GM19372 (cell line): ENCODE measurements at regions not wholly inside any gene's neighbourhood (a gene's known extent, or its start where the extent isn't known, plus 50 kb on each side); places are given as distances from the start of the nearest gene placed in this dataset.
"Not testable (repeated sequence)": the region's sequence is repeated elsewhere in the genome, so short reads cannot be mapped to it uniquely, and the experiment has no call there.

Experiments used
- ATAC-seq: cut with Tn5 transposase; IDR thresholded peaks from one replicate; pipeline ENCODE4 v1.9.1; 2021; ENCODE audit warnings: mild to moderate bottlenecking, low read depth, moderate library complexity; ENCODE audit not compliant: unreplicated experiment

DNA sequence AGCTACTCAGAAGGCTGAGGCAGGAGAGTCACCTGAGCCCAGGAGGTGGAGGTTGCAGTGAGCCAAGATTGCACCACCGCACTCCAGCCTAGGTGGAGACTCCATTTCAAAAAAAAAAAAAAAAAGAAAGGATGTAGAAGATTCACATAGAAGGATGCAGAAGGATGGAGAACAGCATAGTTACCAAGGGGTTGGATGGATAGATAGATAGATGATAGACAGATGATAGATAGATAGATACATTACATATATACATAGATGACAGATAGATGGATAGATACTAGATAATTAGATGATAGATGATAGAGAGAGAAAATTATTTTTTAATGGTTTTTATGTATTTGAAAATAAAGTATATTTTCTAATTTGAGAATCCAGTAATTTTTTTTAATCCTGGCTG, 160.7 kb upstream of the ARID1B start:
- ATAC-seq: no peak

DNA sequence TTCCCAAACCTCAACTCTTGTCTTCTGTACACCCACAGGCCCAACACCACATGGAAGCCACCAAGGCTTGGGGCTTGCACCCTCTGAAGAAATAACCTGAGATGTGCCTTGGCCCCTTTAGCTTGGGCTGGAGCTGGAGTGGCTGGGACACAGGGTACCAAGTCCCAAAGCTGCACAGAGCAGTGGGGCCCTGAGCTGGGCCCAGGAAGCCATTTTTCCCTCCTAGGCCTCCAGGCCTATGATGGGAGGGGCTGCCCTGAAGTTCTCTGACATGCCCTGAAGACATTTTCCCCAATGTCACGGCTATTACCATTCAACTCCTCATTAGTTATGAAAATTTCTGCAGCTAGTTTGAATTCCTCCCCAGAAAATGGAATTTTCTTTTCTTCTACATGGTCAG, 163.2 kb upstream of the ARID1B start:
- no peak for ATAC-seq

DNA sequence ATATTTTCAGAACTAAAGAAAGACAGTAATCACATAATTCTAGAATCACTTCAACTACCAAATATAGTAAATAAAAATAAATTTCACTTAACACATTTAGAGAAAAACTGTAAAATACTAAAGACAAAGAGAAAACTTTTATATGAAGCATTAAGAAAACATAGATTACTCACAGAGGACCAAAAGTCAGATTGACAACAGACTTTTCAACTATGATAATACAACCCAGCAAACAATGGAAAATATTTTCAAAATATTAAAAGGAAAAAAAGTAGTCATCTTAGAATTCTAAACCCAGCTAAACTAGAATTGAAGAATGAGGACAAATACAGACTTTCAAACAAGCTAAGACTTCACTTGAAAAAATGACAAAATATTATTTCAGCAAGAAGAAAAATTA, 164.8 kb upstream of the ARID1B start:
- ATAC-seq: no peak

GRCh38 chr6:156602066-156602385, 175.2 kb upstream of the ARID1B start:
- ATAC-seq: no peak

DNA sequence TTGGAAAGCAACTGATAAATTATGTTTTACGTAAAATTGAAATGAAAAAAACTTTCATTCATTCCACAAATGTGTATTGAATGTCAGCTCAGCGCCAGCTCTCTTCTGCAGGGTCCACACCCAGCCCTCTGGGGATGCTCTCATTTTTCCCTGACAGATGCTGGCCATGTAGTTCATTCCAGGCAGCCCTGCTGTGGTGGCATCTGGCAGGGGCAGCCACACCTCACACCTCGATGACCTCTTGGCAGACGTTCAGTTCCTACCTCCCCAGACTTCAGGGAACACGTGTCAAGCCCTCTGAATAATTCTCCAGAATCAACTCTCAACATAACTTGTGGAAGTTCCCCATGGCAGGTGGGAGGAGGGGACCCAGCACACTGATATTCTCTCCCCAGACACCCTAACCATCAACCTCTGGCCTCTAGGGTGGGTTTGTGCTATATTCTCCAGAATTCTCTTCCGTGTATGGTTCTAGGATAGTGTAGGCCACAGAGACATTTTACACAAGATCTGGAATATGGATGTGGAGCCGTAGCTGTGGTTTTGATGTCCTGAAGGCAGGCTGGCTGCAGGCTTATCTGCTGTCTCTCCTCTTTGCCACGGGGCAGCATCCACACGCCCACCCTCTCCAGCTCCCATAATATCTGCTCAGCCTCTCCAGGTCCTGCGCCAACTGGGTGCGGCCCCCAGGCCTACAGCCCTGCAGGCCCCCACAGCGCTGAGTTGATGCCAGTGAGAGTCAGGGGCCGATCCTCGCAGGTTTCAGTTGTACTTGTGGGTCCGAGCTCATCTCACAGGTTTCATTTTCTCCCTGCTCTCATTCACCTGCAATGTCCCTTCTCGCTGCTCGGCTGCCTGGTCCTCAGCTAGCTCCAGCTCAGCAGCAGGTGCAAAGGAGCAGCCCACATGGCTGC, 175.8 kb upstream of the ARID1B start:
- ATAC-seq: no peak

- ATAC-seq: no peak
Observed at GRCh38 chr6:156600678-156601077, 176.5 kb upstream of the ARID1B start.

GRCh38 chr6:156599978-156600590, 177.1 kb upstream of the ARID1B start:
- no peak for ATAC-seq

- ATAC-seq: no peak
Observed at GRCh38 chr6:156599366-156599765, 177.8 kb upstream of the ARID1B start.

DNA sequence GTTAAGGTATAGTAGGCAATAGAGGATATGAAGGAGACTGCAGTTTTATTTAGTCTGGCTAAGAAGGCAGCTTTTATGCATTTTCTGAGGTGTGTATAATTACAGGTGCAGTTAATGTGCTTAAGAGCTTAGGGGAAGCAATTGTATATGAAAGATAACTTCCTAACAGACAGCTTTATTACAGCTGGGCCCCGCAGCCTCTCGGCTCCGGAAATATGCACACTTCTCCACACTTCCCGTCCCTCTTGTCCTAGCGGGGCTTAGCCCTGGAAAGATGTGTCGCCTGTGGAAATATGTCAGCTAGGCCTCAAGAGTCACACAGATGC, 178.4 kb upstream of the ARID1B start:
- no peak for ATAC-seq

GRCh38 chr6:156598071-156598854, 178.9 kb upstream of the ARID1B start:
- ATAC-seq: no peak

DNA sequence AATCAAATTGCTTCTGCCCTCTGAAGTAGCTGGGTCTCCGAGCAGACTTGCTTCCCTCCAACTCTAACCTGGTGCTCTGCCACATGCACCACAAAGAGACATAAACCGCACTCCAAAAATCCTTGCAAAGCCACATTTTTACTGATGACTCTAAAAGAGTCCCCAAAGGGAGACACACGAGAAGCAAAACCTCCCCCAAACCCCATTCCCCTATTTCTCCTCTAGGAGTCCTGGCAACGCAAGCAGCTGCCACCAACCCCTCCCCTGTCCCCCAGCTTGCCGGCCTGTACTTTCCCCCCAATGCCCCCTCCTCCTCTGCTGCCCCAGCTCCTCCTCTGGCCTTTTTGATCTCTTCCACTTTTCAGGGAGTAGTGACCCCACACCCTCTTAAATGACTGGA, 180.1 kb upstream of the ARID1B start:
- ATAC-seq: no peak

- ATAC-seq: no peak
Observed at GRCh38 chr6:156595476-156595875, 181.7 kb upstream of the ARID1B start.

DNA sequence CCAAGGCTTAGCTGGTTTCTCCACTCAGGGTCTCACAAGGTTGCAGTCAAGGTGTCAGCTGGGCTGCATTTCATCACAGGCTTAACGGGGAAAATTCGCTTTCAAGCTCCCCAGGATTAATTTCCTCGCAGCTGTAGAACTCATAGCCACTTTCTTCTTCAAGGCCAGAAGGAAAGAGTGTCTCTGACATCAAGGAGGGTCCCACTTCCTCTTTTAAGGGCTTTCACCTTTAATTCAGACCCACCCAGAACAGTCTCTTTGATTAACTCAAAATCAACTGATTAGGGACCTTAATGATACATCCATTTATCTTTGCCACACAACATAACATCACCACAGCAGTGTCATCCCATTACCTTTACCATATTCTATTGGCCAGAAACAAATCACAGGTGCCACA, 183.3 kb upstream of the ARID1B start:
- ATAC-seq: no peak

- ATAC-seq: no peak
Observed at GRCh38 chr6:156593127-156593526, 184.1 kb upstream of the ARID1B start.

DNA sequence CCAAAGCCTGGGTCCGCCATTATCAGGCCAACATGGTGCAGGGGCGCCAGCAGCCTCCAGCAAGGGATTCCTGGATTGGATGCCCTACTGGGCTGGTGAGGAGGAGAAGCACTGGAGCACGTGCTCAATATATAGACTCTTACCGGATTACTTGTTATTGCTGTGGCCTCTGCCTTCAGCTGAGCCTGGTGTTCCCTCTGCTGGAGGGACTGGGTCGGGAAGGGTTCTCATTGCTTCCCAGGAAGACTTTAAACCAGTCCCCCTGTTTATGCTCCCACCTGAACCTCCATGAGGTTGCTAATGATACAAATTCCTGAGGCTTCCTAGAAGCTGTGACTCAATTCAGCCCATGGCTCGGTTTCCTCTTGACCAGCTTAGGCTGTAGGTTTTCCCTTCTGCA, 186.7 kb upstream of the ARID1B start:
- ATAC-seq: no peak

DNA sequence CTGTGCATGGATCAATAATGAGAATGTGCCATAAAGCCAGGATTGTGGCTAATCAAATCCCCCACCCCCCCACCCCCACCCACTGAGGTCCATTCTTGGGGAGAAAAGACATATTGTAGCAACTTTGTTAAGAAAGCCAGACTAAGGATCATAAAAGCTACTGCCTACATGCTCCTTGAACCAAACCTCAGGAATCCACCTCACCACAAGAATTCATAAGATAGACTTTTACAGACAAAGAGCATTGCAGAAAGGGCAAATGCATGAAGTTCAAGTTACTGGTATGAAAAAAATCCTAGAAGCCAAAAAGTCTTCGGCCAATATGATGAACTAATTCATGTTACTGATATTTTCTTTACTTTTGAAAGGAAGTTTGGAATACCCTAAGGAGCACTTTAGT, 187.9 kb upstream of the ARID1B start:
- no peak for ATAC-seq

DNA sequence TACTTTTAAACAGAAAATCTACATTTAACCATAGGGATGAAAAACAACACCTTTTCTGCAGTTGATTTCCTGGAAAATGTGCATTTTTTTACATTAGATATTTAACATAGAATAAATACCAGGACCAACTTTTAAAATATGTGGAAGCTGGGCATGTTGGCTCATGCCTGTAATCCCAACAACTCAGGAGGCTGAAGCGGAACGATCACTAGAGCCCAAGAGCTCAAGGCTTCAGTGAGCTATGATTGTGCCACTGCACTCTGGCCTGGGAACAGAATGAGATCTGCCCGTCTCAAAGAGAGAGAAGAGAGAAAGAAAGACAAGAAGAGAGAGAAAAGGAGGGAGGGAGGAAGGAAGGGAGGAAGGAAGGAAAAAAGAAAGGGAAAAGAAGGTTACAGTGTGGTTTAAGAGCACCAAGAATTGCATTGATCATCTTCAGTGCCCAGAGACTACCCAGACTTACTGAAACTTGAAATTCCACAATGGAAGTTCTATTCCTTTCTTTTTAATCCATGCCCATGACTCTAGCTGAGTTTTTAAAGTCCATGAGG, 189.4 kb upstream of the ARID1B start:
- no peak for ATAC-seq

DNA sequence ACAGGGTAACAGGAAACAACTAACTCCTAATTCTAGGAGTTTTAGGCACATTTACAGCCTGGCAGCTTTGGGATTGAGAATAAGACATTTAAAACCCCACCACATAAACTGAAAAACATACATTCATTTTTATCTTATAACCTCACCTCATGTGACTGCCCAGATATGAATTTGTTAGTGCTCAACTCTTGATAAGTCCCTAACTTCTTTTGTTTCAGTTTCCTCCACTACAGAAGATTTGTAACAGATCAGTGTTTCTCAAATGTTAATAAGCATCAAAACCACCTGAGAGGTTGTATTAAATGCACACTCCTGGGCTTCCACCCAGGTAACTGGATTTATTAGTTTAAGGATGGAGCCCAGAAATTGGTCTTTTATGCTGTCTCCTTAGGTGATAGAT, 190.1 kb upstream of the ARID1B start:
- ATAC-seq: no peak

DNA sequence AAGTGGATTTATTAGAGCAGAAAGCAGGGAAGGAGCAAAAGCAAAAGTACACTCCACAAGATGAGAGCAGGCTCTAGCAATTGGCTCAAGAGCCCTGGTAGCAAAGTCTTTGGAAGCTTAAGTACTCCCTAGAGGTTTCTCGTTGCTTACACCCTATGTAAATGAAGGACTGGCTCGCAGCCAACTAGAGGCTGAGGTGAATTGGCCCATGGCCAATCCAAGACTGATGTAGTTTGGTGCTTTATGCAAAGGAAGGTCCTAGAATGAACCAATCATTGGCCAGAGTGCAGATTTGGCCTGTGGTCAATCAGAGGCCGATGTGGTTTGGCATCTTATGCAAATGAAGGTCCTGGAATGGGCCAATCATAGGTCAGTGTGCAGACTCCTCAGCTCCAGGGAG, 191.3 kb upstream of the ARID1B start:
- ATAC-seq: no peak

GRCh38 chr6:156584121-156584520, 193.1 kb upstream of the ARID1B start:
- ATAC-seq: not testable (repeated sequence)

GRCh38 chr6:156583083-156583482, 194.1 kb upstream of the ARID1B start:
- no peak for ATAC-seq
